HG03520 (cell line): ENCODE measurements at regions not wholly inside any gene's neighbourhood (a gene's known extent, or its start where the extent isn't known, plus 50 kb on each side); places are given as distances from the start of the nearest gene placed in this dataset.

Experiments used
- ATAC-seq: cut with Tn5 transposase; IDR thresholded peaks from one replicate; pipeline ENCODE4 v1.9.1; 2021; ENCODE audit warnings: mild to moderate bottlenecking, moderate library complexity; ENCODE audit not compliant: unreplicated experiment

- no peak for ATAC-seq
Measured at GRCh38 chr14:36083317-36083716, 93.2 kb downstream of the PTCSC3 start.

GRCh38 chr14:36078080-36078479 lies 98.4 kb downstream of the PTCSC3 start:
- no peak for ATAC-seq

- no peak for ATAC-seq
Measured at GRCh38 chr14:36076197-36076596, 100.3 kb downstream of the PTCSC3 start.

GRCh38 chr14:36075203-36075602 lies 101.3 kb downstream of the PTCSC3 start:
- no peak for ATAC-seq

GRCh38 chr14:36070720-36071043 lies 105.8 kb downstream of the PTCSC3 start:
- ATAC-seq: no peak

GRCh38 chr14:36070031-36070719 lies 106.3 kb downstream of the PTCSC3 start:
- ATAC-seq: no peak

GRCh38 chr14:36069535-36069900 lies 107.0 kb downstream of the PTCSC3 start:
- ATAC-seq: peak; percentile 56

- ATAC-seq: no peak
Measured at GRCh38 chr14:36068777-36069534, 107.6 kb downstream of the PTCSC3 start.

GRCh38 chr14:36067428-36068187 lies 108.9 kb downstream of the PTCSC3 start:
- peak; percentile 67 for ATAC-seq

- no peak for ATAC-seq
Measured at GRCh38 chr14:36066636-36067035, 109.9 kb downstream of the PTCSC3 start.

GRCh38 chr14:36065831-36066230 lies 110.7 kb downstream of the PTCSC3 start:
- no peak for ATAC-seq

GRCh38 chr14:36059531-36059930 lies 117.0 kb downstream of the PTCSC3 start:
- ATAC-seq: no peak

GRCh38 chr14:36057452-36058116 lies 118.9 kb downstream of the PTCSC3 start:
- no peak for ATAC-seq

- ATAC-seq: no peak
Measured at GRCh38 chr14:36056845-36057244, 119.7 kb downstream of the PTCSC3 start.

GRCh38 chr14:36055681-36056225 lies 120.8 kb downstream of the PTCSC3 start:
- ATAC-seq: no peak

- no peak for ATAC-seq
Measured at GRCh38 chr14:36055052-36055378, 121.5 kb downstream of the PTCSC3 start.

GRCh38 chr14:36054353-36055051 lies 122.0 kb downstream of the PTCSC3 start:
- ATAC-seq: no peak

- ATAC-seq: no peak
Measured at GRCh38 chr14:36052681-36053080, 123.8 kb downstream of the PTCSC3 start.

- no peak for ATAC-seq
Measured at GRCh38 chr14:36052063-36052462, 124.5 kb downstream of the PTCSC3 start.

GRCh38 chr14:36048667-36049066 lies 127.9 kb downstream of the PTCSC3 start:
- ATAC-seq: no peak

- ATAC-seq: no peak
Measured at GRCh38 chr14:36047912-36048311, 128.6 kb downstream of the PTCSC3 start.
